HG03354 (cell line): ENCODE measurements at regions not wholly inside any gene's neighbourhood (a gene's known extent, or its start where the extent isn't known, plus 50 kb on each side); places are given as distances from the start of the nearest gene placed in this dataset.
"Not testable (repeated sequence)": the region's sequence is repeated elsewhere in the genome, so short reads cannot be mapped to it uniquely, and the experiment has no call there.

Experiments used
- ATAC-seq: cut with Tn5 transposase; IDR thresholded peaks from one replicate; pipeline ENCODE4 v1.9.1; 2021; ENCODE audit warnings: mild to moderate bottlenecking; ENCODE audit not compliant: unreplicated experiment, poor library complexity, severe bottlenecking

DNA sequence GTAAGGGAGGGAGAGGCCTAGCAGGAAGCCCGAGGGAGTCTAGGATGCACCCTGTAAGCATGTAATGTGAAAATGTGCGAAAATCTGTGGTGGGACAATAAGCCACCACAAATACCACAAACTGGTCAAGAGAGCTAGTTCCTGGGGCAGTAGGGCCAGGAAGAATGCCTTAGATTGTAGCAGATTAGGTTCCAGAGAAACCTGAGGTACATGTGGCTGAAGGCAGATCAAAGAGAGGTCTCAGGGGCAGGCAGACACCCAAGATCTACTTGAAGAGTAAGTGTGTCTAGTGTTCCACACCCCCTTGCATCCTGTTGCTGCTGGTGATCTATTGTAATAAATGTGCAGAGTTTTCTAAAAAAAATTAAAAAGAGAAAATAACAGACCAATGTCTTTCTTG is 1677.3 kb upstream of the CDH6 start:
- no peak for ATAC-seq

DNA sequence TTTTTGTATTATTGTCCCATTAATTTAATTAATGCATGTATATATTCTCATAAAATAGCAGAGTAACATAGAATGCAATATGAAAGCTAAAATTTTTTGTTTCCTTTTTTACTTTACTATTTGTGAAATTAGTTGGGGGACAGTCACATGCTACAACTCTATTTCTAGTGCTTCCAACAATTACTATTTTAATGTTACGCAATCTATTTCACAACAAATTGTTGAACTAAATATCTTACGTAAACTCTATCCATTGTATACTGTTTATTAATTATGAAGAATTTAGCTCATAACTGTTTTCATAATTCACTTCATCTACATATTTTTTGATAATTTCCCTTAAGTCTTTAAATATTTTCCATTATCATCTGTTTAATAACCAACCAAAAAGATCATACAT is 1685.4 kb upstream of the CDH6 start:
- no peak for ATAC-seq

- no peak for ATAC-seq
These were observed 1689.1 kb upstream of the CDH6 start for GRCh38 chr5:29504411-29504810.

DNA sequence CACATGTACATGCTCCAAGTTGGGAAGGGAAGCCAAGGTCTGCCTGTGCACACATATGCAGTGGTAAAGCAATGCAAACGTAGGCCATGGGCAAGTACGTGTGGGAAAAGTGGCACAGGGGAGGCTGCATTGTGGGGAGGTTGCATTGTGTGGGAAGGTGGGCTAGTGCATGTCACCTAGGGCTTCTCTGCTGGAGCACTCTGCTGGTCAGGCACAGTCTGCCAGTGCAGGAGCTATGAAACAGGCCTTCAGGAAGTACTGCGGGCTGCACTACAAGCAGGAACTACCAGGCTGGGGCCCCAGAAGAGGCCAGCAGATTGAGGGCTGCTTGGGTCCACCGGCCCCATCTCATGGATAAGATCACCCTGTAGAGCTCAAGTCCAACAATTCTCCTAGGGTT is 1694.6 kb upstream of the CDH6 start:
- no peak for ATAC-seq

DNA sequence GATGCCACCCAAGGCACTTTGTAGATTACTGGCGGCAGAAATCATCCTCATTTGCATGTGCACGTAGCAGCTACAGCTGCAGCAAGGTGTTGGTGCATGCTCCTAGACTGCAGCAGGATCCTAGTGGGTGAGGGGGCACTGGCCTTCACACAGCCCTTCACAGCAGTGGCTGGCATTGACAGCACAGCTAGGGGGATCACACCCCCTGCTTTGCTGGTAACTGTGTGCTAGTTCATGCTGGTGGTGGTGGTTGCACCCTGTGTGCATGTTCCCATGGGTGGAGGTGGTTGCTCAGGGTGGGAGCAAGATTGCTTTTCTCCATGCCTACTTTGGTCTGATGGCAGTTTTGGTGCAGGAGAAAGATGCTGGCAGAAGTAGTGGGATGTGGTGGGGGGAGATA is 1695.1 kb upstream of the CDH6 start:
- ATAC-seq: no peak

DNA sequence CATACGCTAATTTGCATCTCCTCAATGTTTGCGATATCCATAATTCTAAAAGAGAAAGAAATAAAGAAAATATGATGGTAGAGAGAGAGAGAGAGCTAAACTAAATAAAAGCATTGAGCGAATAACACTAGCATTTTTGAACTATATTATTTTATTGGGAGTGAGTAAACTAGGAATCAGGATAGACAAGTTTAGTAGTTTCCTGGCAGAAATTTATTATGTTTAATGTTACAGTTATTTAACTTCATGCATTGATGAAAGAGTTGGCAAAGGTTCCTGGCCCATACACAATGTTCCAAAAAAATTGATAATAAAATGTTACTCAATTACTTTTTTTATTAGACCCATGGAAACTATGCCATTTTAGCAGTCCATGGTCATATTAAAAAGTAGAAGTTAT is 1708.2 kb upstream of the CDH6 start:
- ATAC-seq: no peak

DNA sequence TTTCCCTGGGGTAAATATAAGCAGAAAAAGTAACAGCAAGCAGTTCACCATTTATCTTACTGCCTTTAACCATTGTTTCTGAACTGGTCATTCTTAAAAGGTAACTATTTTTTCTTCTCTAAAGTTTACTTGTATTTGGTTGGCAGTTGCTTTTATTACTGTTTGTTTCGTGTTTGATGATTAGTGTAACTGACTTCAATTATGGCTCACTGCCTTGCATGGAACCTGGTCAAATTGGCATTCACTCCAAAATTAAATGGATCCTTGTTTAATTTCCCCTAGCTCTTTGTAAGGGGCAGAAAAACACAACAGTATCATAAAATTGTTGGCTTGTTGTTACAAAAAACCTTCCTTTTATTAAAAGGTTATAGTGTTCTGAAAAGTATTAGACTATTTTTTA is 1723.9 kb upstream of the CDH6 start:
- no peak for ATAC-seq

GRCh38 chr5:29462241-29462640 is 1731.2 kb upstream of the CDH6 start:
- ATAC-seq: no peak

GRCh38 chr5:29460971-29461559 is 1732.4 kb upstream of the CDH6 start:
- ATAC-seq: no peak

DNA sequence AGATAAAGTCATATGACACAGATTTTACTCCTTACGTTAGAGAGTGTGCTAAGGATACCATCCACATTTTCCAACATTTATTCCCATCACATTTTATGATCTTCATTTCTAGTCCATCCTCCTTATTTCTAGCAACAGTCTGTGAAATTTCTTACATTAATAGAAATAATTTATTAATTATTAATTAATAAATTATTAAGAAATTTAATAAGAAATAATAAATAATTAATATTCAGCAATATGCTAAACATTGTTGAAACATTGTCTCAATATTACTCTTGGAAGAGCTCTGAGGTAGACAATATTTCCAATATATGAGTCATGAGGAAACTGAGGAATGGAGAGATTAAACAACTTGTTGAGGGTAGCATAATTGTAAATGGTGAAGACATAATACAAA is 1742.5 kb upstream of the CDH6 start:
- ATAC-seq: not testable (repeated sequence)

DNA sequence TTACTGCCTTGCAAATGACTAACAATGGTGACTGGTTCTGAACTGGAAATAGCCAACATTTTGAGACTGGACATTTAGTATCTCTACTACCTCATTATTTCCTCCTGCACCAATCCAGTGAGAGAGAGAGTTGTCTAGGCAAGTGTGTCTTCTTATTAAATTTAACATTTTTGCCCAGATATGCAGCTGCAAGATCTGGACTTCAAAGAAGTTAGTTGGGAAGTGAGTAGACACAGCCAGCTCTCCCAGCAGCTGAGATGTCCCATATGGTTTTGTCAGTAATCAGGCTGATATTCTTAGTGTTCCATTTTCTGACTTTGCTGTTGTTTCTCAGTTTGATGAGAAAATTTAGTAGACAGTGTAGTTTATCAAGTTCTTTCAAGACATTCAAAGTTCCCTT is 1778.8 kb upstream of the CDH6 start:
- no peak for ATAC-seq

GRCh38 chr5:29412979-29413378 is 1780.5 kb upstream of the CDH6 start:
- no peak for ATAC-seq

GRCh38 chr5:29402270-29402669 is 1791.2 kb upstream of the CDH6 start:
- no peak for ATAC-seq

DNA sequence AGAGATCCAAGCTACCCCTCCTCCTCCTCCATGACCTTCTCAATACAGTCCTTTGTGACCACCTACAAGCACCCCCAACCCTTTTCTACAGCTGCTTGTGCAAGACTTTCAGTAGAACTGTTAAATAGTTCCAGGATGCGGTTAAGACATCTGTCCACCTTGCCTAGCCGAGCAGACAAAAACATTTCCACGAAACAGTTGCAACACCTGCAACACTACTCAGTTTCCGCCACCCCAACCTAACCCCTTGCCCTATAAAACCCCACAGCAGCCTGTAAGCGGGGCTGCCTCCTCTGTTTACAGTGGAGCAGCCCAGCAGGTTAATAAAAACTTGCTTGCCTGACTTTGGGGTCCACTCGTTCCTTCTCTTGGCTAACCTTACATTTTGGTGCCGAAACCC is 1803.5 kb upstream of the CDH6 start:
- ATAC-seq: no peak

GRCh38 chr5:29387384-29387783 is 1806.1 kb upstream of the CDH6 start:
- ATAC-seq: no peak

GRCh38 chr5:29382780-29383179 is 1810.7 kb upstream of the CDH6 start:
- ATAC-seq: no peak

DNA sequence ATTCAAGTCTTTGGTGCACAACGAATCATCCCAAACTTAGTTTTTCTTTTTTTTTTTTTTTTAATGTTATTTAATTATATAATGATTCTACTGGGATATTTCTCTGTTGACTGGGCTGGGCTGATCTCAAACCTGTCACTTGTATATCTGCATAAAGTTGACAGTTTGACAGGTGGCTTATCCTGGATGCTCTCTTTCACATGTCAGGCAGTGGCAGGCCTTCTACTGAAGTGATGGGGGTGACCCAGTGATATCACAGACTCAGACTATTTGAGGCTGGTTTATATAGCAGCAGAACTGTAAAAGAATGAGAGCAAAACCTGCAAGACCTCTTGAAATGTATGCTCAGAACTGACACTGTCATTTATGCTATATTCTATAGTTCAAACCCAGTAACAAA is 1813.5 kb upstream of the CDH6 start:
- no peak for ATAC-seq

DNA sequence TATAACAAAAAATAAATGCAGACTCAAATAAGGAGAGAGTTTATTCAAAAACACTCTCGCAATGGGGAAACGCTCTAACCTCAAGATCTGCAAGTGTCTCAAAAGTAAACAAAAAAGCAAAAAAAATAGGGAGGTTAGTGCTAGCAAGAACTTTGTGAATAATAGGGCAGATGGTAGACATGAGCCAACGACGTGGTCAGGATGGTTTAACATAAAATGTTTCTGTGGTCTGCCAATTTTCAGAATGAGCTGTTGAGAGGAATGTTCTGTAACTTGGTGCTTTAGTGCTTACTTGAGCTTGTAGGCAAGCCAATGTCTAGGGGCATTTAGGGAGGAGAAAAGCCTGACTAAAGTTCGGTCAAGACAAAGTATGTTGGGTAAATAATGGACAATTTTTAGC is 1813.9 kb upstream of the CDH6 start:
- ATAC-seq: no peak

DNA sequence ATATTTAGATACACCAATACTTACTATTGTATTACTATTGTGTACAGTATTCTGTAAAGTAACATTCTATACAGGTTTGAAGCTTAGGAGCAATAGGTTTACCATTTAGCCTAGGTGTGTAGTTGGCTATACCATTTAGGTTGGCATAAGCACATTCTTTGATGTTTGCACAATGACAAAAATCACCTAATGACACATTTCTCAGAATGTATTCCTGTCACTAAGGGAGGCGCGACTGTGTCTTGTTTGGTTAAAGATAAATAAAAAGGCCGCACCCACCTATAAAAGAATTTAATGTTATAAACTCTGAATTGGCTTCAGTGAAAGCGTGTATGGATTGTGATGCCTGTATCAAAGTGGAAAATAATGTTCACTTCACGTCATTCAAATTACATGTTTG is 1815.4 kb upstream of the CDH6 start:
- ATAC-seq: no peak

DNA sequence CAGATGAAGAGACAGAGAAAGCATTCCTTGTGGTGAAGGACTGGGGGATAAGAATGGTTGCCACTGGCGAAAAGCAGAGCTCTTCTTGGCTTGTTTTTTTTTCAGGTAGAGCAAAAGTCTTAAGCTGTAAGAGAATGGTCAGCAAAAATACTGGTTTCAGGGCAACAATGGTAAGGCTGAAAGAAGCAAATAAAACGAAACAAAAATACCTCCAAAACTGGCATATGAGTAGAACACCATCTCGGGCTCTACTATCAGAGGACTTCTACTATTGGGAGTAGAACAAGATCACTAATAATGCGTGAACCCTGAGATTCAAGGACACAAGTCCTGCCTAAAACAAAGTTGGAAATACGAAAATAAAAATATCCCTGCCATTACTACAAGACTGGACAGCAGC is 1823.2 kb upstream of the CDH6 start:
- ATAC-seq: no peak

- no peak for ATAC-seq
These were observed 1826.2 kb upstream of the CDH6 start for GRCh38 chr5:29367176-29367833.

- ATAC-seq: no peak
These were observed 1842.3 kb upstream of the CDH6 start for GRCh38 chr5:29351170-29351569.
